Lung (tissue), 11 donors: ENCODE measurements at regions not wholly inside any gene's neighbourhood (a gene's known extent, or its start where the extent isn't known, plus 50 kb on each side); places are given as distances from the start of the nearest gene placed in this dataset.

Experiments used
- ATAC-seq: fragments of 200-7000 bp; cut with Tn5 transposase; one replicate; pipeline ENCODE4 v1.9.1; 2020; ENCODE audit warnings: moderate number of reproducible peaks; ENCODE audit not compliant: insufficient read depth, low FRiP score
- DNase-seq, 3 donors: peaks; one replicate each; pipeline ENCODE4 v3.0.0-alpha.2; 2013 to 2017
- H3K27ac ChIP-seq, 2 donors: one replicate each; pipeline ENCODE4 v1.5.1; 2013; ENCODE audit warnings: mild to moderate bottlenecking in 2 of 2, moderate library complexity in 2 of 2, control low read depth in 1 of 2, inconsistent platforms in 1 of 2, low read depth in 1 of 2, low read length in 1 of 2
- H3K27me3 ChIP-seq, 3 donors: one replicate each; pipeline ENCODE4 v1.5.1; 2013; ENCODE audit warnings: low read length in 2 of 3; ENCODE audit not compliant: control insufficient read depth in 3 of 3, insufficient read depth in 3 of 3
- H3K36me3 ChIP-seq, 4 donors: one replicate each; pipeline ENCODE4 v1.5.1; 2013; ENCODE audit warnings: low read length in 4 of 4, mild to moderate bottlenecking in 1 of 4, moderate library complexity in 1 of 4; ENCODE audit not compliant: control insufficient read depth in 4 of 4, insufficient read depth in 4 of 4
- H3K4me1 ChIP-seq, 5 donors: one replicate each; pipeline ENCODE4 v1.5.1; 2013; ENCODE audit warnings: low read length in 5 of 5, mild to moderate bottlenecking in 2 of 5, moderate library complexity in 1 of 5; ENCODE audit not compliant: control insufficient read depth in 5 of 5, insufficient read depth in 5 of 5
- H3K4me3 ChIP-seq: one replicate; pipeline ENCODE4 v1.5.1; 2013; ENCODE audit warnings: mild to moderate bottlenecking, control low read depth, moderate library complexity
- H3K9ac ChIP-seq, 2 donors: one replicate each; pipeline ENCODE4 v1.5.1; 2013; ENCODE audit warnings: low read length in 2 of 2, control low read depth in 1 of 2; ENCODE audit not compliant: insufficient read depth in 1 of 2
- H3K9me3 ChIP-seq, 4 donors: one replicate each; pipeline ENCODE4 v1.5.1; 2013; ENCODE audit warnings: low read length in 3 of 4, mild to moderate bottlenecking in 1 of 4, moderate library complexity in 1 of 4; ENCODE audit not compliant: control insufficient read depth in 4 of 4, insufficient read depth in 3 of 4
- WGBS, 2 donors: extraction: QIAGEN DNeasy Blood & Tissue Kit; methylation state at CpG; one replicate each; pipeline ENCODE4 v1.1.7; 2013; 5-methylcytosine and 5-hydroxymethylcytosine counted together
- TF ChIP-seq, protein P1 (sequence below): IDR thresholded peaks from 2 replicates; pipeline ENCODE4 v1.5.1; 2012; ENCODE audit warnings: mild to moderate bottlenecking; ENCODE audit errors: control extremely low read depth, extremely low read depth
- donor health status: control.
- donor health status: control.
- donor health status: Bipolar disorder and iron deficiency.
- donor health status: healthy.
- donor health status: DM: yes; HTN: yes; CAD: no.

DNA sequence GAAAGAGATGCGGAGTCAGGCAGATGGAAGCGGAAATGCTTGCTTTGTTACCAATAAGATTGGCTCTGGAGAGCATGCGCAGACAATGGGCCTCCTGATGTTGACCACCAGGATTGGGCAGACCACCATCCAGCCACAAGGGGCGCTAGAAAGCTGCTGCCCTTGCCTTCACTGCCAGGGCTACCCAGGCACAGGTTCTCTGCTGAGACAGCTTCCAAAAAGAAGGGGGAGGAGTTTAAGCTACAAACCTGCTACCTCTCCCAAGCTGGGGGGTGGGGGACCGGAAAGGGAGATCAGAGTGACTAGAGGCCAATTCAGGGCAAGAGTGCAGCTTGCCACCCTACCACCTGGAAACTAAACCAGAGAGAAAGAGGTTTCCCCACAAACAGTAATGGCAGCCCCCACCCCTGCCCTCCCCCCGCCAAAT lies 369.7 kb downstream of the RRAGC start:
- ATAC-seq: no peak
- Histone ChIP-seq H3K27me3 (peaks cover 0 to 5% (median 0%) of the 10 kb centered on the region in 3 donors), H3K4me1 (no peaks in the 10 kb centered on the region), H3K27ac (no peak overlapping the region), H3K9ac (no peak overlapping the region), H3K36me3 (no peaks in the 10 kb centered on the region), H3K9me3 (peaks cover 0 to 2% (median 0%) of the 10 kb centered on the region in 4 donors), H3K4me3 (no peak overlapping the region)
- 49 to 62% methylated on average over 6 of the region's 6 CpGs for WGBS, 2 donors
- TF ChIP-seq, protein P1, sequence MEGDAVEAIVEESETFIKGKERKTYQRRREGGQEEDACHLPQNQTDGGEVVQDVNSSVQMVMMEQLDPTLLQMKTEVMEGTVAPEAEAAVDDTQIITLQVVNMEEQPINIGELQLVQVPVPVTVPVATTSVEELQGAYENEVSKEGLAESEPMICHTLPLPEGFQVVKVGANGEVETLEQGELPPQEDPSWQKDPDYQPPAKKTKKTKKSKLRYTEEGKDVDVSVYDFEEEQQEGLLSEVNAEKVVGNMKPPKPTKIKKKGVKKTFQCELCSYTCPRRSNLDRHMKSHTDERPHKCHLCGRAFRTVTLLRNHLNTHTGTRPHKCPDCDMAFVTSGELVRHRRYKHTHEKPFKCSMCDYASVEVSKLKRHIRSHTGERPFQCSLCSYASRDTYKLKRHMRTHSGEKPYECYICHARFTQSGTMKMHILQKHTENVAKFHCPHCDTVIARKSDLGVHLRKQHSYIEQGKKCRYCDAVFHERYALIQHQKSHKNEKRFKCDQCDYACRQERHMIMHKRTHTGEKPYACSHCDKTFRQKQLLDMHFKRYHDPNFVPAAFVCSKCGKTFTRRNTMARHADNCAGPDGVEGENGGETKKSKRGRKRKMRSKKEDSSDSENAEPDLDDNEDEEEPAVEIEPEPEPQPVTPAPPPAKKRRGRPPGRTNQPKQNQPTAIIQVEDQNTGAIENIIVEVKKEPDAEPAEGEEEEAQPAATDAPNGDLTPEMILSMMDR: no peak
- peak in 2 of 3 donors; percentile 19 to 46 for DNase-seq

DNA sequence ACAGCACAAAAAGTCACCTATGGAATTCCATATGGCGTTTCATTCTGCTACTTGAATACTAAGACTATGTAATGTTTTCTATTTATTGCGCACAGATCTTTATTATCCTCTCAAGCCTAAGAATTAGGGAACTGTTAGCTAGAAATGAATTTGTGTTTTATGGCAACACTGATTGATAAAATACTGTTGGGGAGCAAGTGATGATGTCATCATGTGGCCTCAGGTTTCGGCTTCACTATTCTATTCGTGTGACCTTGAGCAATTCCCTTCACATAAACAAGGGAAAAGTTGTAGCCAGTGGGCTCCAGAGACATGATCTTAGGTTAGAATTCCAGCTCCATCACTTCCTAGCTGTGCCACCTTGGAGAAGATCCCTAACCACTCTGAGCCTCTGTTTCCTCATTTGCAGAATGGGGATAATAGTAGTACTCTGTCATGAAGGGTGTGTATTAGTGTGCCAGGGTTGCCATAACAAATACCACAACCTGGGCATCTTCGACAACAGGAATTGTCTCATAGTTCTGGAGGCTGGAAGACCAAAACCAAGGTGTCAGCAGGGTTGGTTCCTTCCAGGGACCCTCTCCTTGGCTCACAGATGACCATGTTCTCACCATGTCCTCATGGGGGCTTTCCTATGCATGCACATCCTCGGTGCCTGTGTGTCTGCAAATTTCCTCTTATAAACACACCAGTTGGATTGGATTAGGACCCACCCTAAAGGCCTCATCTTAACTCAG lies 371.2 kb downstream of the RRAGC start:
- 85 to 87% methylated on average over 6 of the region's 6 CpGs for WGBS, 2 donors
- no peak for DNase-seq
- no peaks in the 10 kb centered on the region for H3K36me3 ChIP-seq
- H3K27ac ChIP-seq: no peak overlapping the region
- TF ChIP-seq, protein P1: no peak
- no peak overlapping the region for H3K4me3 ChIP-seq
- no peaks in the 10 kb centered on the region for H3K9me3 ChIP-seq
- H3K9ac ChIP-seq: no peak overlapping the region
- peaks cover 0 to 5% (median 0%) of the 10 kb centered on the region in 3 donors for H3K27me3 ChIP-seq
- H3K4me1 ChIP-seq: no peaks in the 10 kb centered on the region
- no peak for ATAC-seq

DNA sequence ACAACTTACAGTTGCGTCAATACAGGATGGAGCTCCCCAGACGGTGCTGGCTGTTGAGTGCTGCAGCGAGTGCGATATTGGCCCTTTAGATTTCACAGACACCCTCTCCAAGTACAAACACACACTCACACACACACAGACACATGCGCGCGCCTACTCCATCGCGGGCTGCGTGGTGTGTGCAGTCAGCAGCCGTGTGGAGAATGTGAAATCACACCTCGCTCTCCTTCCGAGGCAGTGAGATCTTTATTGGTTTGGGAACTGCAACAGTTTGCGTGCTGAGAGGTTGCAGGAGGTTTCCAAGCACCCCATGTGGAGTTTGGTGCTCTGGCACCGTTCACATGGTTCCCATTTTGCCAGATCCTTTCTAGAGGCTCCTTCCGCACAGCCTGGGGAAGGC lies 372.2 kb downstream of the RRAGC start:
- H3K27ac ChIP-seq: no peak overlapping the region
- H3K4me1 ChIP-seq: no peaks in the 10 kb centered on the region
- 67 to 83% methylated on average over 16 of the region's 16 CpGs for WGBS, 2 donors
- DNase-seq: no peak
- H3K9me3 ChIP-seq: no peaks in the 10 kb centered on the region
- no peak for ATAC-seq
- H3K9ac ChIP-seq: no peak overlapping the region
- H3K36me3 ChIP-seq: no peaks in the 10 kb centered on the region
- no peak overlapping the region for H3K4me3 ChIP-seq
- peaks cover 0 to 5% (median 0%) of the 10 kb centered on the region in 3 donors for H3K27me3 ChIP-seq
- TF ChIP-seq, protein P1: no peak
